Thyroid gland (tissue), 4 donors: ENCODE measurements at regions not wholly inside any gene's neighbourhood (a gene's known extent, or its start where the extent isn't known, plus 50 kb on each side); places are given as distances from the start of the nearest gene placed in this dataset.

ENCODE experiments used
- DNase-seq, 2 donors: peaks; one replicate each; pipeline ENCODE4 v3.0.0-alpha.2; 2019
- H3K27ac ChIP-seq, 3 donors: fragments of 200-600 bp; sonication (generic); 1 replicate in 2 of 3; 2 replicates in 1 of 3; pipeline ENCODE4 v1.5.1; 2016 to 2019; ENCODE audit warnings: mild to moderate bottlenecking in 1 of 3, moderate library complexity in 1 of 3
- H3K27me3 ChIP-seq: fragments of 200-600 bp; sonication (generic); one replicate; pipeline ENCODE4 v1.5.1; 2019
- H3K36me3 ChIP-seq, 2 donors: fragments of 200-600 bp; sonication (generic); one replicate each; pipeline ENCODE4 v1.5.1; 2016 to 2019
- H3K4me1 ChIP-seq, 2 donors: fragments of 200-600 bp; sonication (generic); one replicate each; pipeline ENCODE4 v1.5.1; 2017 to 2019
- H3K4me3 ChIP-seq, 3 donors: fragments of 200-600 bp; sonication (generic); replicated peaks in 1 of 3; 1 replicate in 2 of 3; 2 replicates in 1 of 3; pipeline ENCODE4 v1.5.1; 2016; ENCODE audit warnings: mild to moderate bottlenecking in 1 of 3
- H3K9me3 ChIP-seq: fragments of 200-600 bp; sonication (generic); one replicate; pipeline ENCODE4 v1.5.1; 2017
- CTCF ChIP-seq, 6 experiments: fragments of 200-600 bp in 3 of 6; fragments of 450-650 bp in 3 of 6; sonication (generic) in 3 of 6; IDR thresholded peaks; one replicate each; pipeline ENCODE4 v1.5.1; 2016 to 2019; ENCODE audit warnings: antibody characterized with exemption in 6 of 6, mild to moderate bottlenecking in 2 of 6, inconsistent platforms in 1 of 6, moderate library complexity in 1 of 6
- POLR2A ChIP-seq, 2 donors: fragments of 450-650 bp; IDR thresholded peaks; one replicate each; pipeline ENCODE4 v1.6.1; 2017; ENCODE audit warnings: antibody characterized with exemption in 2 of 2, mild to moderate bottlenecking in 2 of 2, moderate library complexity in 1 of 2
- WGBS, 2 donors: methylation state at CpG; one replicate each; pipeline ENCODE4 v1.1.5; 2017; 5-methylcytosine and 5-hydroxymethylcytosine counted together
- intact Hi-C: fragments of 100-400 bp; cut with DNase I; formaldehyde crosslinking; loops from one replicate; pipeline ENCODE4 v1.15.1; 2023

DNA sequence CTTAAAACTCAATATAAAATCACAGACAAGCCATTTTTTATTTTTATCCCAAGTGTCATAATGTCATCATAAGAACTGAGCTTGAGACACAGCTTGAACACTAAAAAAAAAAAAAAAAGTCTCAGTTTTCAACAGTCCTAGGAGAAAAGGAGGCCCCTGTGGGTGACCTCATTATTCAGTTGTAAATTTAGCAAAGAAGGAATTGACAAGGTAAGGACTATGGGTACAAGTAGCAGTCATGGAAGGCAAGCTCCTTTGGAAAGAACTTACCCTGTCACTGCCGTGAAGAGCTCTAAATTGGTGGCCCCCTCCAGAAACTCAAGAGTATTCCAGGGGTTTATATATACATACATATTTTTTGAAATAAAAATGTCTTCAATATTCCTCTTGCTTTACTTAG is 864.4 kb upstream of the KCND2 start:
- H3K9me3 ChIP-seq = no peaks in the 10 kb centered on the region
- 79 to 83% methylated on average over 1 of the region's 1 CpG for WGBS, 2 donors
- no peaks in the 10 kb centered on the region for H3K36me3 ChIP-seq
- H3K4me1 ChIP-seq = no peaks in the 10 kb centered on the region
- no peak for DNase-seq
- H3K27ac ChIP-seq = no peak overlapping the region
- H3K4me3 ChIP-seq = no peak overlapping the region
- no peaks in the 10 kb centered on the region for H3K27me3 ChIP-seq
- TF ChIP-seq CTCF (IDR thresholded peaks at IDR 0.05) (no peak), POLR2A (IDR thresholded peaks at IDR 0.05) (no peak)
- intact Hi-C loops = no loop called here

DNA sequence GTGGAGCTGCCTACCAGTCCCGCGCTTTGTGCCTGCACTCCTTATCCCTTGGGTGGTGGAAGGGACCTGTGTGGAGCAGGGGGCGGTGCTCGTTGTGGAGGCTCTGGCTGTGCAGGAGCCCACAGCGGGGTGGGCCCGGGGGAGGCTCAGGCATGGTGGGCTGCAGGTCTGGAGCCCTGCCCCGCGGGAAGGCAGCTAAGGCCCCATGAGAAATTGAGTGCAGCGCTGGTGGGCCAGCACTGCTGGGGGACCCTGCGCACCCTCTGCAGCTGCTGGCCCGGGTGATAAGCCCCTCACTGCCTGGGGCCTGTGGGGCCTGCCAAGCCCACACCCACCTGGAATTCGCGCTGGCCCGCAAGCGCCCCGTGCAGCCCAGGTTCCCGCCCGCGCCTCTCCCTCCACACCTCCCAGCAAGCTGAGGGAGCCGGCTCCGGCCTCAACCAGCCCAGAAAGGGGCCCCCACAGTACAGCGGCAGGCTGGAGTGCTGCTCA is 859.6 kb upstream of the KCND2 start:
- Histone ChIP-seq H3K27me3 (no peaks in the 10 kb centered on the region), H3K9me3 (no peaks in the 10 kb centered on the region), H3K4me3 (no peak overlapping the region), H3K4me1 (no peaks in the 10 kb centered on the region), H3K27ac (no peak overlapping the region), H3K36me3 (no peaks in the 10 kb centered on the region)
- TF ChIP-seq CTCF (IDR thresholded peaks at IDR 0.05) = no peak
- no peak for DNase-seq
- WGBS, 2 donors = 91 to 96% methylated on average over 10 to 22 of the region's 22 CpGs
- intact Hi-C loops = no loop called here

DNA sequence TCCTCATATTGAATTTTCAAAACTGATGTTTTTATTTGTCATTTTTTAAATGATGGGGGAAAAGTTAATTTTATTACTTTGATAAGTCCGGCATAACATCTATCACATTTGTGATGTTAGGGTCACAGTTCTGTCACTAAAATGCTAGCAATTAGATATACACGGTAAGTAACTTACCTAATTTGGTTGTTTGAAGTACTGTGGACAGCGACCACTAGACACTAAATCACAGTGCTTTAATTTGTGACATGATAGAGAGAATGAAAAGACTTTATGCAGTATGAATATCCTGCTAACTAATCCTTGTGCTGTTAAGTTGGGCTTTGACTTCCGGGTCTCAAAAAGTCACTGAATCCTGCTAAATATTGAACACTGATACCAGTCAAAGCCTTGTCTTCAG is 857.3 kb upstream of the KCND2 start:
- TF ChIP-seq POLR2A (IDR thresholded peaks at IDR 0.05) = no peak
- TF ChIP-seq CTCF (IDR thresholded peaks at IDR 0.05) = no peak
- Histone ChIP-seq H3K4me1 (no peaks in the 10 kb centered on the region), H3K27me3 (no peaks in the 10 kb centered on the region), H3K4me3 (no peak overlapping the region), H3K36me3 (no peaks in the 10 kb centered on the region), H3K27ac (no peak overlapping the region), H3K9me3 (no peaks in the 10 kb centered on the region)
- DNase-seq = no peak
- intact Hi-C loops = no loop called here
- 80 to 83% methylated on average over 4 of the region's 4 CpGs for WGBS, 2 donors

- 62 to 100% methylated on average over 1 of the region's 1 CpG for WGBS, 2 donors
- intact Hi-C loops = no loop called here
- no peak for DNase-seq
- Histone ChIP-seq H3K4me1 (no peaks in the 10 kb centered on the region), H3K27ac (no peak overlapping the region), H3K4me3 (no peak overlapping the region), H3K36me3 (no peaks in the 10 kb centered on the region), H3K27me3 (no peaks in the 10 kb centered on the region), H3K9me3 (no peaks in the 10 kb centered on the region)
- TF ChIP-seq CTCF (IDR thresholded peaks at IDR 0.05) = no peak
- TF ChIP-seq POLR2A (IDR thresholded peaks at IDR 0.05) = no peak
These were observed 851.3 kb upstream of the KCND2 start for GRCh38 chr7:119421657-119422056.

DNA sequence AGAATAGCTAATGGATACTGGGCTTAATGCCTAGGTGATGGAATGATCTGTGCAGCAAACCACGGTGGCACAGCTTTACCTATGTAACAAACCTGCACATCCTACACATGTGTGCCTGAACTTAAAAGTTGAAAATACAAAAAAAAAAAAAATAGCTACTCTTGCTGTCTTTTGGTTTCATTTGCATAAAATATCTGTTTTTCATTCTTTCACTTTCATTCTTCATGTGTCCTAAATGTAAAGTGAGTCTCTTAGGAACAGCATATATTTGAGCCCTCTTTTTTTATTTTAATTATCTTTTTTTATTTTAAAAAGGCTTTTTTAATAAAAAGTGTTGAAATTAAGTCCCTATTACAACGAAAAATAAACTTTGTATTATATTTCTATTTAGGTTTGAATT is 836.1 kb upstream of the KCND2 start:
- Histone ChIP-seq H3K4me3 (no peak overlapping the region), H3K9me3 (no peaks in the 10 kb centered on the region), H3K36me3 (no peaks in the 10 kb centered on the region), H3K27me3 (no peaks in the 10 kb centered on the region), H3K27ac (no peak overlapping the region), H3K4me1 (no peaks in the 10 kb centered on the region)
- TF ChIP-seq POLR2A (IDR thresholded peaks at IDR 0.05) (no peak), CTCF (IDR thresholded peaks at IDR 0.05) (no peak)
- no peak for DNase-seq
- WGBS, 2 donors = 68 to 70% methylated on average over 2 of the region's 2 CpGs
- intact Hi-C loops = no loop called here
